Midbrain (tissue), 1 donor: ENCODE measurements at regions not wholly inside any gene's neighbourhood (a gene's known extent, or its start where the extent isn't known, plus 50 kb on each side); places are given as distances from the start of the nearest gene placed in this dataset.

Experiments
- DNase-seq: peaks from one replicate; lab custom pipeline; 2025; lab: John Stamatoyannopoulos, UW

DNA sequence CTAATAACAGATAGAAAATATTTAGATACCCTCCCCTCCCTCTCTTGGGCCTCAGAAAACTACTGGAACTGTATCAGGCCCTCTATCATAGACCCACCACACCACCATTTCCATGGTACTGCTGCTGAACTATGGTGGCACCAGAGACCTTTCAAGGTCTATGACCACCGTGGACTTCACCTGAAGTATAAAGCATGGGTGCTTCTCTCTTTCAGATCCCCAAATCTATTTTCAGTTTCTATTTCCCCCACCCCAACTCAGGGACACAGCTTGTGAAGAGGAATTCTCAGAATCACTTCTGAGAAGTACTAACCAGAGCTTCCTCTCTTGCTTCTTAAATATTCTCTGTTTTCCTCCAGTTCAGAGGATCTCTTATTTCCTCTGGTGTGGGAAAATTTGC lies 840.8 kb upstream of the HTR2C start:
- DNase-seq: no peak

DNA sequence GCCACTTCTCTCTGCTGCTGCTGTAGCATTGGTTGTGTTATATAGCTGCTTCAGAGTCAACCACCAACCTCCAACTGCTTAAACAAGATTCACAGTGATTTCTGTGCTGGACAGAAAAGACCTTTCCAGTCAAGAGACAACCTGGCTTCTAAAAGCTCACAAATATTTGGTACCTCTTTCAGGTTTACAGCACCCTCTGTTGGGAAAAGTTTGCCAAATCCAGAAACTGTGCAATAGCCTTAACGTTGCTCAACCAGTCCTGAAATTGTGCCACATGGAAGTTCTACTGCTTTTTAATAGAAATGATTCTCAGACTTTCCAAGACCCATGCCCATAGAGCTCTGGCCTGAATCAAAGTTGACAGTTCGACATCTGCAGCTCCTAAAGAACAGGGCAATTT lies 842.1 kb upstream of the HTR2C start:
- no peak for DNase-seq

GRCh38 chrX:113728937-113729336 lies 854.9 kb upstream of the HTR2C start:
- no peak for DNase-seq

DNA sequence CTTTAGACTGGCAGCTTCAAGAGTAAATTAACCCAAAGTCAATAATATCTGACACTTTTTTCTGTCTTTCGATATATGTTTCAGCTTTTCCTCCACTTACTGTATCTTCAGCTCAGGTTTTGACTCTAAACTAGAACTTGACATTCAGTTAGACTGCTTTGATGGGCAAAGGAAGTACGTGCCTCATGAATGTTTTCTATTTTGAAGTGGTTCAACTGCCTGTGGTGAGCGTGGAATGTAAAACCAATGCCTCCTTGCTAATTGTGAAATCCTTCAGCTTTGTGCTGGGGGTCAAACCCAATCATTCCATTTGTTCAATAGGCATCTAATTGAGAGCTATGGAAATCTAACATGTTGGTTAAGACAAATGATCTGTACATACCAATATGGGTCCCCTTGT lies 857.0 kb upstream of the HTR2C start:
- no peak for DNase-seq

GRCh38 chrX:113726466-113726865 lies 857.4 kb upstream of the HTR2C start:
- no peak for DNase-seq

DNA sequence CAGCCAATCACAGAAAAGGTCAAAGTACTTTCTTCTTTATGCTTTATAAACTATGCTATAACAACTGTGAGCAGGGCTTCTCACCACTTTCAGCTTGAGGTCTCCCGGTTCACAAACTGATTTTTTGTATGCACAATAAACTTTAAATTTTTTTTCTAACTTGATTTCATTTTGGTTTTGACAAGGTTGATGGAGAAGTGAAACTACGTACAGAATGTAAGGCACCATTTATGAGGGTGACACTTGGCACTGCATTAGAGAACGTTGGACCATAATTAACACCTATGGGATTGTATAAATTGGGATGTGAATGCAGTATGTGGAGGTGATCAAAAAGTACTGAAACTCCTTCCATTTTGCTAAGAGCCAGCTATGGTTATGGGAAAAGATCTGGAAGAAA lies 857.9 kb upstream of the HTR2C start:
- DNase-seq: no peak

DNA sequence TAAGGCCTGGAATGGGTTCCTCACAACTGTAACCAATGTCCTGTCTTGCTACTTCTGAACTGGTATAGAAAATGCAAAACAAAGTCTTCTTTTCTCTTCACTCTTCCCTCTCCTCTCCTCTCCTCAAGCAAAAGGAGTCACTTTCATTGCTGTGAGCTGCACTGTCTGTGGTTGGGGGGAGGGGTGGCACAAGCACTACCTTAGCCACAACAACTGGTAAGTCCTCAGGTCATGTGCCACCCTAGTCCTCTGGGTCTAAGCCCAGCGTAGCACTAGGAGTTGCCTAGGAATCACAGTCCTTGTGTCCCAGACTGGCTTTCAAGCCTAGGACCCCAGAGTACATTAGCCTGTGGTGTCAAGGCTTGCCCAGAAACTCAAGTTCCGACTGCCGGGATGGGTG lies 859.3 kb upstream of the AMOT start:
- DNase-seq: no peak

DNA sequence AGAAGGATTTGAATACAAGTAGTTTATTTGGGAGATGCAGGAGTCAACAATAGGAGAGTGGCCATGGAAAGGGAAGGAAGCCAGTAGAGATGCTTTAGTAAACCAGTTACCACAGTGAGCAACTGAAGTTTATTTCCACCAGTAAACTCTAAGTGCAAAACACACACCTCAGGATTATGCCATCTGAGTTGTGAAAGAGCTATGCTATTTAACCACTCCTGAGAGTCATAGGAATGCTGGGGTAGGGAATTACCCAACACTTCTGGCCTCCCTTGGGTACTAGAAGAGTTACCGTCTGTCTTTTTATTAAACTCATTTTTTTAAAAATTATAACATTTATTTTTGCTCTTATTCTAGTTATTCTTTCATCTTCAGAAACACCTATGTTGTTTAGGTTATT lies 834.6 kb upstream of the AMOT start:
- DNase-seq: no peak

DNA sequence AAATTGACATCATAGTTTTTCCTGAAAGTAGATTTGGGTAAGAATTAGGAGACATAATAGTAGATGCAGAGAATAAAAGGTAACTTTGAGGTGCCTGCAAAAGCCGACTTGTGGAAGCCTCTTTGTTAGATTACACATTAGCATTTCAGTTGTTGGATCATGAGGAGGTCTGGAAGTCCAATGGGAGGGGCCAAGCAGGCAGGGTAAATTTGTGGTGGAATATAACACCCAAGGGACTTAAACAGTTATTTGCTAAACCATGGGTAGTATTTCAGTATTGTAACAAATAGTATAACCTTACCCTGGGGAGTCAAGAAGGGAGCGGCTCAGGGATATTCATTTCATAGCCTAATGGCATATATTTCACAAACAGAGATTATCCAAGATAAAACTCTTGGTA lies 810.7 kb upstream of the AMOT start:
- DNase-seq: no peak

GRCh38 chrX:113644426-113644825 lies 803.8 kb upstream of the AMOT start:
- DNase-seq: no peak

DNA sequence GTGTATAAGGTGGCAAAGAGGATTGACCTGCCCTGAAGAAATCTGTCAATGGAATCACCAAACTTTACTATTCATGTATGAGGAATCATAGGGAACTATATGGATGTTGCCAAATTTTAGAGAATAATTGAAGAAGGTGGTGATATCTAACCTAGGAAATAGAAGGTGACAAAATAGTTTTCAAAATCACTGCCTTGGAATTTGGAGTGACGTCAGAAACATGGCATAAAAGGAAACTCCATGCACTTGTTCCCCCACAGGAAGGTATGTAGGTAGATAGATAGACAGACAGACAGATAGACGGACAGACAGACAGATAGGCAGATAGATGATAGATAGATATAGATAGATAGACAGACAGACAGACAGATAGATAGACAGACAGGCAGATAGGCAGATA lies 793.9 kb upstream of the AMOT start:
- DNase-seq: no peak

GRCh38 chrX:113629326-113629725 lies 788.7 kb upstream of the AMOT start:
- no peak for DNase-seq

DNA sequence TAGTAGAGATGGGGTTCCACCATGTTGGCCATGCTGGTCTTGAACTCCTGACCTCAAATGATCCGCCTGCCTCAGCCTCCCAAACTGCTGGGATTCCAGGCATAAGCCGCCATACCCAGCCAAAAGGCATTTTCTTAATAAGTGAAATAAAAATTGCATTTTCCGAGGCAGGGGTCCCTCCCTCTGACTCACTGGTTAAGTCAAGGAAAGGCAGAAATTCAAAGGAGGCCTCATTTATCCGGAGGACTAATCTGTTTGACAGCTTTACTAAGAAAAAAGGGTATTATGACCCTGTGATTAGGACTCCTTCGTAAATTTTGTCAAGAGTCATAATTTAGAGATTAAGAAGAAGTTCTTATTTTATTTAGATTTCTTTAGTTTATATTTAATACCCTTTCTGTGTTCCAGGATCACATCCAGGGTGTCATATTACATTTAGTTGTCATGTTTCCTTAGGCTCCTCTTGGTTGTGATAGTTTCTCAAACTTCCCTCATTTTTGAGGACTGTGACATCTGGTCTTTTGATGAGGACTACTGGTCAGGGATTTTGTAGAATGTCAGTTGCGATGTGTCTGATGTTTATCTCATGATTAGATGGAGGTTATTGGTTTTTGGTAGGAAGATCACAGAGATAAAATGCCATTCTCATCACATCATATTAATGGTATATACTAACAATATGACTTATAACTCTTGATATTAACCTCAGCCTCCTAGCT lies 753.7 kb upstream of the AMOT start:
- no peak for DNase-seq

GRCh38 chrX:113586281-113586898 lies 745.8 kb upstream of the AMOT start:
- DNase-seq: no peak

GRCh38 chrX:113580486-113580885 lies 739.9 kb upstream of the AMOT start:
- DNase-seq: no peak

GRCh38 chrX:113558576-113558975 lies 717.9 kb upstream of the AMOT start:
- no peak for DNase-seq

- DNase-seq: no peak
These were observed 711.3 kb upstream of the AMOT start for GRCh38 chrX:113551919-113552318.

GRCh38 chrX:113548308-113549015 lies 707.8 kb upstream of the AMOT start:
- no peak for DNase-seq

GRCh38 chrX:113545040-113545439 lies 704.4 kb upstream of the AMOT start:
- DNase-seq: no peak

- no peak for DNase-seq
These were observed 699.1 kb upstream of the AMOT start for GRCh38 chrX:113539599-113540356.

DNA sequence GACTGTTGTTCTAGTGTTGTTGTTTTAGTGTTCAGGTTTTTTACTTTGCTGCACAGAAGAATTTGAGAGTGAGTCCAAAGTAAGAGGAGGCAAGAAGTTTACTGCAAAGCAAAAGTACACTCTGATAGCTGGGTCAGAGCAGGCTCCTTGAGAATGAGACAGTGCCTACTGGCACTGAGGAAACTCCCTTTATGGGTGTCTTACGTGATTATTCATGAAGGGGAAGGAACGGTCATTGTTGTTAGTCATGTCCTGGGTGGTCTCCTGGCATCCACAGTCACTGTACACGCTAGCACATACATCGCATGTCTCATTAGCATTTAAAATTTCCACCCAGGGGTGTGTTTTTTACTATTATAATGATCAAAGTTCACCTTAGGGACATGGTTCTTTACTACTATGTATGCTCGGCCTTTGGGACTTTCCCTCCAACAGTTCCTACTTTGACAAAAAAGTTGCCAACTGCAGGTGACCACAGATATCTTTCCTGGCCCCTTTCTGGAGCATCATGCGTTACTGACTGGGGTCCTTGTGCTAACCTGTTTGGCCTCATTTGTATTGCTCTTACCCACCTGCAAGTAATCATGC lies 688.9 kb upstream of the AMOT start:
- no peak for DNase-seq

GRCh38 chrX:113522814-113523213 lies 682.2 kb upstream of the AMOT start:
- DNase-seq: no peak
